Upper lobe of left lung (tissue), 4 donors: ENCODE measurements at regions not wholly inside any gene's neighbourhood (a gene's known extent, or its start where the extent isn't known, plus 50 kb on each side); places are given as distances from the start of the nearest gene placed in this dataset.

Experiments
- EP300 ChIP-seq, 4 donors: sonication (generic); formaldehyde crosslinking; IDR thresholded peaks; one replicate each; pipeline ENCODE4 v1.5.1; 2017; ENCODE audit warnings: antibody characterized with exemption in 4 of 4, control low read depth in 2 of 4
- POLR2A ChIP-seq, 4 donors: fragments of 450-650 bp; IDR thresholded peaks; one replicate each; pipeline ENCODE4 v1.5.1; 2016 to 2017; ENCODE audit warnings: antibody characterized with exemption in 4 of 4, mild to moderate bottlenecking in 2 of 4
- TF ChIP-seq, protein P1 (sequence below), 6 experiments: fragments of 450-650 bp in 4 of 6; fragments of 200-600 bp in 2 of 6; sonication (generic) in 2 of 6; IDR thresholded peaks; one replicate each; pipeline ENCODE4 v1.5.1; 2016 to 2019; ENCODE audit warnings: antibody characterized with exemption in 6 of 6

DNA sequence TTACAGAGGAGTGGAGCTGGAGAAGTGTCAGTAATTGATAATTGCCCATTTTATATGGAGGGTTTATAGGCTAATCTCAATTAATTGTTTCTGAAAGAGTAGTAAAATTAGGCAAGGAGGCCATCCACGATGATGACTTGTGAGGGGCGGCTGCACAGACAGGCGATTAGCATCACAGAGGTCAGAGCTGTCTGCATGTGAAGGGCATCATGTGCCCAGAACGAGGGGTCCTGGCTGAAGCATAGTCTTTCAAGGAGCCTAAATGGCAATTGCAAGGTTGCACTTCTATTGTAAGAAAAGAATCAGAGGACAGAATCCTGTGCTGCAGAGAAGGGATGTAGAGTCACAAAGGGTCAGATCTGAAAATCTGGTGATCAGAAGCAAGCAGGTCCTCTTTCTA is 196.6 kb downstream of the EBLN2 start:
- no peak for TF ChIP-seq POLR2A (IDR thresholded peaks at IDR 0.05)
- TF ChIP-seq, protein P1, sequence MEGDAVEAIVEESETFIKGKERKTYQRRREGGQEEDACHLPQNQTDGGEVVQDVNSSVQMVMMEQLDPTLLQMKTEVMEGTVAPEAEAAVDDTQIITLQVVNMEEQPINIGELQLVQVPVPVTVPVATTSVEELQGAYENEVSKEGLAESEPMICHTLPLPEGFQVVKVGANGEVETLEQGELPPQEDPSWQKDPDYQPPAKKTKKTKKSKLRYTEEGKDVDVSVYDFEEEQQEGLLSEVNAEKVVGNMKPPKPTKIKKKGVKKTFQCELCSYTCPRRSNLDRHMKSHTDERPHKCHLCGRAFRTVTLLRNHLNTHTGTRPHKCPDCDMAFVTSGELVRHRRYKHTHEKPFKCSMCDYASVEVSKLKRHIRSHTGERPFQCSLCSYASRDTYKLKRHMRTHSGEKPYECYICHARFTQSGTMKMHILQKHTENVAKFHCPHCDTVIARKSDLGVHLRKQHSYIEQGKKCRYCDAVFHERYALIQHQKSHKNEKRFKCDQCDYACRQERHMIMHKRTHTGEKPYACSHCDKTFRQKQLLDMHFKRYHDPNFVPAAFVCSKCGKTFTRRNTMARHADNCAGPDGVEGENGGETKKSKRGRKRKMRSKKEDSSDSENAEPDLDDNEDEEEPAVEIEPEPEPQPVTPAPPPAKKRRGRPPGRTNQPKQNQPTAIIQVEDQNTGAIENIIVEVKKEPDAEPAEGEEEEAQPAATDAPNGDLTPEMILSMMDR (IDR thresholded peaks at IDR 0.05), result no peak
- no peak for TF ChIP-seq EP300 (IDR thresholded peaks at IDR 0.05)
